Stimulated activated CD8-positive, alpha-beta memory T cell treated with anti-CD3 and anti-CD28 coated beads, Interleukin-7, amount 100 ng/mL, for 4 hours (primary cell): ENCODE measurements at regions not wholly inside any gene's neighbourhood (a gene's known extent, or its start where the extent isn't known, plus 50 kb on each side); places are given as distances from the start of the nearest gene placed in this dataset.

Source experiments
- DNase-seq, 2 donors: peaks; one replicate each; pipeline ENCODE4 v3.0.0-alpha.2; 2020; ENCODE audit warnings: low read depth in 2 of 2

GRCh38 chr6:40268166-40268565 is 319.0 kb downstream of the LRFN2 start:
- DNase-seq, result no peak

- DNase-seq, result no peak
Measured at GRCh38 chr6:40265615-40266014, 321.5 kb downstream of the LRFN2 start.

GRCh38 chr6:40263970-40264369 is 323.2 kb downstream of the LRFN2 start:
- no peak for DNase-seq

- no peak for DNase-seq
Measured at GRCh38 chr6:40262363-40262762, 324.8 kb downstream of the LRFN2 start.

GRCh38 chr6:40258531-40258930 is 324.3 kb upstream of the MOCS1 start:
- DNase-seq, result no peak

GRCh38 chr6:40256831-40257230 is 322.6 kb upstream of the MOCS1 start:
- no peak for DNase-seq

- no peak for DNase-seq
Measured at GRCh38 chr6:40256224-40256623, 322.0 kb upstream of the MOCS1 start.

GRCh38 chr6:40253420-40253819 is 319.2 kb upstream of the MOCS1 start:
- no peak for DNase-seq

- DNase-seq, result no peak
Measured at GRCh38 chr6:40252531-40253258, 318.4 kb upstream of the MOCS1 start.

GRCh38 chr6:40251637-40252300 is 317.5 kb upstream of the MOCS1 start:
- DNase-seq, result no peak

GRCh38 chr6:40249935-40250334 is 315.7 kb upstream of the MOCS1 start:
- no peak for DNase-seq

- DNase-seq, result no peak
Measured at GRCh38 chr6:40247516-40248115, 313.4 kb upstream of the MOCS1 start.

- no peak for DNase-seq
Measured at GRCh38 chr6:40244699-40245098, 310.4 kb upstream of the MOCS1 start.

- no peak for DNase-seq
Measured at GRCh38 chr6:40232698-40233097, 298.4 kb upstream of the MOCS1 start.

- no peak for DNase-seq
Measured at GRCh38 chr6:40227735-40228134, 293.5 kb upstream of the MOCS1 start.

GRCh38 chr6:40222354-40222753 is 288.1 kb upstream of the MOCS1 start:
- no peak for DNase-seq

GRCh38 chr6:40219799-40220198 is 285.5 kb upstream of the MOCS1 start:
- no peak for DNase-seq

GRCh38 chr6:40210628-40211056 is 276.4 kb upstream of the MOCS1 start:
- no peak for DNase-seq

- DNase-seq, result no peak
Measured at GRCh38 chr6:40205801-40206200, 271.5 kb upstream of the MOCS1 start.

- DNase-seq, result no peak
Measured at GRCh38 chr6:40205004-40205403, 270.7 kb upstream of the MOCS1 start.

- DNase-seq, result no peak
Measured at GRCh38 chr6:40197371-40197770, 263.1 kb upstream of the MOCS1 start.

- DNase-seq, result no peak
Measured at GRCh38 chr6:40196135-40196518, 261.9 kb upstream of the MOCS1 start.
